IMR-90 (cell line): ENCODE measurements at regions not wholly inside any gene's neighbourhood (a gene's known extent, or its start where the extent isn't known, plus 50 kb on each side); places are given as distances from the start of the nearest gene placed in this dataset.

ENCODE experiments used
- ATAC-seq: fragments of 200-7000 bp; cut with Tn5 transposase; 2 replicates; pipeline ENCODE4 v1.9.1; 2020; ENCODE audit warnings: low read depth, mild to moderate bottlenecking, moderate library complexity
- BruUV-seq: library from RNA; stranded (reverse); fragments of 400-500 nt; replicated peaks from 2 replicates; lab custom pipeline; 2021; lab: Mats Ljungman, UMichigan
- CTCF ChIA-PET: fragments of 300-600 bp; formaldehyde crosslinking; extraction: SDS; loops from one replicate; lab custom pipeline; 2021; ENCODE audit warnings: antibody characterized with exemption; lab: Yijun Ruan, JAX
- POLR2A ChIA-PET: fragments of 300-600 bp; sonication (Branson Sonifier 250); formaldehyde crosslinking; loops from one replicate; lab custom pipeline; 2022; ENCODE audit warnings: antibody characterized with exemption; ENCODE audit not compliant: unreplicated experiment; lab: Charles Lee
- DNase-seq: peaks from one replicate; pipeline ENCODE4 v3.0.0; 2013
- H2AFZ ChIP-seq: replicated peaks from 2 replicates; pipeline ENCODE3; 2013; ENCODE audit warnings: low read length, mild to moderate bottlenecking; ENCODE audit not compliant: poor library complexity
- H2AK5ac ChIP-seq: 2 replicates; pipeline ENCODE4 v1.6.1; 2013; ENCODE audit warnings: low read depth, low read length, inconsistent platforms
- H2AK9ac ChIP-seq: replicated peaks from 2 replicates; pipeline ENCODE3; 2013; ENCODE audit warnings: mild to moderate bottlenecking, low read depth, low read length, moderate library complexity; ENCODE audit not compliant: poor library complexity
- H2BK120ac ChIP-seq: 2 replicates; pipeline ENCODE4 v1.6.1; 2013; ENCODE audit warnings: low read depth, low read length, inconsistent platforms
- H2BK15ac ChIP-seq: 3 replicates; pipeline ENCODE4 v1.6.1; 2013; ENCODE audit warnings: low read depth, low read length, inconsistent platforms
- H2BK20ac ChIP-seq: 2 replicates; pipeline ENCODE4 v1.6.1; 2013; ENCODE audit warnings: low read depth, mild to moderate bottlenecking, inconsistent platforms, low read length, moderate library complexity
- H2BK5ac ChIP-seq: 2 replicates; pipeline ENCODE4 v1.6.1; 2013; ENCODE audit warnings: mild to moderate bottlenecking, low read depth, low read length, inconsistent platforms; ENCODE audit not compliant: poor library complexity, severe bottlenecking
- H3K14ac ChIP-seq: replicated peaks from 2 replicates; pipeline ENCODE4 v1.6.1; 2013; ENCODE audit warnings: low read depth, low read length, inconsistent platforms
- H3K18ac ChIP-seq: 2 replicates; pipeline ENCODE4 v1.6.1; 2013; ENCODE audit warnings: low read depth, low read length, control low read depth
- H3K23ac ChIP-seq: 2 replicates; pipeline ENCODE4 v1.6.1; 2013; ENCODE audit warnings: low read depth, low read length, inconsistent platforms
- H3K27ac ChIP-seq: 2 replicates; pipeline ENCODE4 v1.5.1; 2013; ENCODE audit warnings: mild to moderate bottlenecking, control low read depth, low read length; ENCODE audit not compliant: insufficient read depth
- H3K27me3 ChIP-seq: 2 replicates; pipeline ENCODE4 v1.6.1; 2013; ENCODE audit warnings: low read length; ENCODE audit not compliant: control insufficient read depth, insufficient read depth
- H3K36me3 ChIP-seq: 2 replicates; pipeline ENCODE4 v1.6.1; 2013; ENCODE audit warnings: low read length, mixed read lengths; ENCODE audit not compliant: control insufficient read depth, insufficient read depth
- H3K4ac ChIP-seq: 2 replicates; pipeline ENCODE4 v1.6.1; 2013; ENCODE audit warnings: low read depth, low read length, inconsistent platforms
- H3K4me1 ChIP-seq: 2 replicates; pipeline ENCODE4 v1.6.1; 2013; ENCODE audit warnings: low read length, mixed read lengths; ENCODE audit not compliant: control insufficient read depth, insufficient read depth
- H3K4me2 ChIP-seq: 2 replicates; pipeline ENCODE4 v1.6.1; 2013; ENCODE audit warnings: low read depth, mild to moderate bottlenecking, control low read depth, low read length, moderate library complexity
- H3K4me3 ChIP-seq: 2 replicates; pipeline ENCODE4 v1.5.1; 2013; ENCODE audit warnings: low read depth, mild to moderate bottlenecking, control low read depth, low read length, moderate library complexity; ENCODE audit not compliant: insufficient read depth
- H3K56ac ChIP-seq: 2 replicates; pipeline ENCODE4 v1.6.1; 2013; ENCODE audit warnings: low read length, inconsistent platforms; ENCODE audit not compliant: insufficient read depth; ENCODE audit errors: extremely low read depth
- H3K79me1 ChIP-seq, 2 experiments: 2 replicates each; pipeline ENCODE4 v1.6.1; 2013; ENCODE audit warnings: low read length in 2 of 2, inconsistent platforms in 1 of 2, low read depth in 1 of 2
- H3K9ac ChIP-seq: 2 replicates; pipeline ENCODE4 v1.6.1; 2013; ENCODE audit warnings: low read depth, low read length, control low read depth
- H3K9me1 ChIP-seq: 2 replicates; pipeline ENCODE4 v1.6.1; 2013; ENCODE audit warnings: low read length, inconsistent platforms; ENCODE audit not compliant: insufficient read depth
- H3K9me3 ChIP-seq: 2 replicates; pipeline ENCODE4 v1.6.1; 2013; ENCODE audit warnings: low read length; ENCODE audit not compliant: control insufficient read depth, insufficient read depth
- H4K20me1 ChIP-seq: 2 replicates; pipeline ENCODE4 v1.6.1; 2013; ENCODE audit warnings: low read length, inconsistent platforms; ENCODE audit not compliant: insufficient read depth
- H4K5ac ChIP-seq: 2 replicates; pipeline ENCODE4 v1.6.1; 2013; ENCODE audit warnings: mild to moderate bottlenecking, low read depth, low read length, control low read depth
- H4K8ac ChIP-seq, 2 experiments: 2 replicates each; pipeline ENCODE4 v1.6.1; 2013; ENCODE audit warnings: low read depth in 2 of 2, low read length in 2 of 2, control low read depth in 1 of 2, inconsistent platforms in 1 of 2
- H4K91ac ChIP-seq: 2 replicates; pipeline ENCODE4 v1.6.1; 2013; ENCODE audit warnings: low read depth, low read length, inconsistent platforms; ENCODE audit not compliant: insufficient read depth
- BHLHE40 ChIP-seq: fragments of 150-350 bp; IDR thresholded peaks from 2 replicates; pipeline ENCODE4 v1.6.1; 2016; ENCODE audit warnings: mild to moderate bottlenecking, low read depth, low read length
- FOS ChIP-seq: fragments of 150-350 bp; IDR thresholded peaks from 2 replicates; pipeline ENCODE4 v1.6.1; 2016; ENCODE audit warnings: low read depth, low read length
- MXI1 ChIP-seq: IDR thresholded peaks from 2 replicates; pipeline ENCODE4 v1.6.1; 2012; ENCODE audit warnings: low read depth, mild to moderate bottlenecking, low read length, moderate library complexity, borderline replicate concordance
- POLR2A ChIP-seq: IDR thresholded peaks from 2 replicates; pipeline ENCODE4 v1.6.1; 2012; ENCODE audit warnings: mild to moderate bottlenecking, low read depth, low read length
- RAD21 ChIP-seq: IDR thresholded peaks from 2 replicates; pipeline ENCODE4 v1.6.1; 2012; ENCODE audit warnings: low read length, improper control_type of control experiment
- SMC3 ChIP-seq: fragments of 150-350 bp; IDR thresholded peaks from 2 replicates; pipeline ENCODE4 v1.6.1; 2016; ENCODE audit warnings: low read depth, mild to moderate bottlenecking, antibody characterized with exemption, low read length, moderate library complexity
- WGBS, 2 experiments: methylation state at CpG; one replicate each; pipeline versions ENCODE4 v1.1.5 to v1.1.7; 2013; ENCODE audit warnings: missing lambda C conversion rate in 2 of 2; ENCODE audit not compliant: insufficient read length in 1 of 2; ENCODE audit errors: extremely low coverage in 2 of 2; 5-methylcytosine and 5-hydroxymethylcytosine counted together
- dilution Hi-C: fragments of 300-500 bp; cut with HindIII; formaldehyde crosslinking; loops from one replicate; pipeline ENCODE4 v1.14.3; 2018; ENCODE audit warnings: low sequenced_read_pairs; ENCODE audit not compliant: unreplicated experiment
- in situ Hi-C: fragments of 300-500 bp; cut with MboI; formaldehyde crosslinking; loops from 3 replicates; pipeline ENCODE4 v1.14.3; 2019; ENCODE audit warnings: low sequenced_read_pairs, inconsistent platforms, mixed read lengths
- intact Hi-C: fragments of 100-400 bp; cut with micrococcal nuclease; formaldehyde crosslinking; loops from 2 replicates; pipeline ENCODE4 v1.10.0; 2022

DNA sequence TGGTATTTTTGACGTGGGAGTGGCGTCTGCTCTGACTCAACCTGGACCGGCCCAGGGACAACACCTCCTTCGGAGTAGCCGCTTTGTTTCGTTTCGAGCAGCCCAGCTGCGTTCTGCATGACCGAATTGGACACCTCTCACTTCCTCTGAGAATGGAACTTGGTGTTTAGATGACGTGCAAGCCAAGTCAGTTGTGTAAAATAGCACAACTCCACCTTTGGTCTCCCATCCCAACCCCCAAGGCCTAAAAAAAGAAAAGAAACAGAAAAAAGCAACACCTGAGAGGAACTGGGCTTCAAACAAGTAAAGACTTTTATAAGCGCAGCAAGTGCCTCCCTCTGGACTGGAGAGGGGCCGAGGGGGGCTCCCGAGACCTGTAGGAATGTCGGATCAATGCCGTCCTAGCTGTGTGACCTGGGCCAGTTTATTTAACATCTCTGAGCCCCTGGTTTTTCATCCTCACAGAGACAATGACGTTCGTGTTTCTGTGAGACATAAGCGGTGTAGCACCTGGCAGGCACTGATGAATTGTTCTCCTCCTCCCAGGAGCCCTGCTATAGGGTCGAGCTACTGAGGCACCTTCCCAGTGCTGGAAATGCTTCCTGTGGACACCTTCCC is 52.0 kb upstream of the SMNDC1 start:
- in situ Hi-C loops (no loop called here), intact Hi-C loops (no loop called here), dilution Hi-C loops (no loop called here)
- Histone ChIP-seq H2BK120ac (peak overlapping the region; percentile 97), H4K91ac (peak overlapping the region; percentile 91), H4K5ac (peak overlapping the region; percentile 45), H4K20me1 (no peaks in the 10 kb centered on the region), H3K4me3 (no peak overlapping the region), H3K79me1 (peaks cover 0 to 16% of the 10 kb centered on the region in 2 experiments; a peak in 1 of 4 replicates), H2BK20ac (peak overlapping the region; percentile 91), H2BK5ac (peak overlapping the region; percentile 89), H3K14ac (peak overlapping the region; percentile 93), H3K4me2 (peak overlapping the region; percentile 16), H2AK9ac (peak overlapping the region; percentile 91), H3K27ac (peak overlapping the region; percentile 75), H3K36me3 (no peaks in the 10 kb centered on the region), H3K56ac (peak overlapping the region; percentile 35), H3K9ac (no peak overlapping the region), H2BK15ac (peak overlapping the region; percentile 71; the same call in 2 of the 3 replicates), H3K9me1 (peaks cover 30% of the 10 kb centered on the region), H2AK5ac (peak overlapping the region; percentile 88), H3K4me1 (peaks cover 37% of the 10 kb centered on the region), H3K4ac (peak overlapping the region; percentile 94), H3K9me3 (no peaks in the 10 kb centered on the region), H2AFZ (peak overlapping the region; percentile 80), H3K18ac (peak overlapping the region; percentile 59), H3K27me3 (no peaks in the 10 kb centered on the region), H3K23ac (peak overlapping the region; percentile 30; the same call in 1 of the 2 replicates), H4K8ac (peak overlapping the region; percentile 3 to 88; a peak in 3 of 4 replicates)
- no peak for TF ChIP-seq MXI1
- no peak for TF ChIP-seq SMC3
- no peak for TF ChIP-seq RAD21
- 0 out of 2 replicates have a peak, but pooled peaks have one; percentile 3 for TF ChIP-seq BHLHE40
- 0 out of 2 replicates have a peak, but pooled peaks have one; percentile 12 for TF ChIP-seq POLR2A
- TF ChIP-seq FOS = peak; percentile 66
- POLR2A ChIA-PET = interaction anchor here (1.0 kb wide), 1 partner anchor 39 kb away, joined by 3 read pairs; no protein-coding TSS in a partner anchor
- DNase-seq (peak; percentile 94), ATAC-seq (no peak)
- CTCF ChIA-PET = interaction anchor here (1.6 kb wide), 1 partner anchor 190 kb away, joined by 6 read pairs; no protein-coding TSS in a partner anchor
- WGBS, 2 experiments = 77% methylated on average over 8 of the region's 19 CpGs; no CpG with 5 or more reads in 1 of the 2 experiments
- no TSS peak for BruUV-seq
